ENCODE measurements at regions not wholly inside any gene's neighbourhood (a gene's known extent, or its start where the extent isn't known, plus 50 kb on each side); places are given as distances from the start of the nearest gene placed in this dataset.

DNA sequence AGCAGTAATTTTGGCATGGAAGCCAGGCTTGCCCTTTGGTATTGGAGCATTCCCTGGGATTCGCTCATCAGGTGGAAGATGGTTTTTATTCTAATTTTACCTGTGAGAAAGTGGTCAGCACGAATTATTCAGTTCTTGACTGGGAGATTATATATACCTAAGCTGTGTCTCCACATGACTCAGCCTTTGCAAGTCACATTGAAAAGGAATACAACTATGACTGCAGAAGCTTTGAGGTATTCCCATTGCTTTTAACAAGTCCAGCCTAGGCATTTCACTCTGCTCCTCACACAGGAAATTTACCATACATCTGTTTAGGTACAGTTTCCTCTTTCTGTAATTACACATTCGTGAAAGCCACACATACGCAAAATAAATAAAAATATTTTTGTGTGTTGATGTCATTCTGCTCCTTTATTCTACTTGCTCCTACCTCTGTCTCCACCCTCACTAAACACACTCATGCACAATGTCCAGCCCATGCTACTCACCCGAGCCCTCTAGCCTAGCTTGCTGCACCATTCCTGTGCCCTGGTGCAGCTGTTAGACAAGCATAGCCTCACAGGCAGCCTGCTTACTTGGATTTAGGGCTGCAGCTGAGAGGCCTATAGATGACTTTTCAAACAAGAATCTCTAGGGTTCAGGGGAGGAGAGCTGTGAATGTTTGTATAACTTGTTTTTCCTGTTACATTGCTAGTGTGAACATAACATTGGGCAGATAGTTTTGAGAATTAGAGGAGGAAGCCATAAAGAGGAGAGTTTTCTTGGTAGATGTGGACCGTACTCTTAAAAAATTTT lies 504.4 kb upstream of the FAT1 start:
- no peak for TF ChIP-seq POLR2AphosphoS5 (IDR thresholded peaks at IDR 0.05; ENCODE audit: low read depth, low read length)
- TF ChIP-seq FOXP2 (optimal IDR thresholded peaks at IDR 0.05; ENCODE audit: borderline replicate concordance, extremely low read depth, extremely low read length, insufficient read depth) = no peak
- TF ChIP-seq, protein P1, sequence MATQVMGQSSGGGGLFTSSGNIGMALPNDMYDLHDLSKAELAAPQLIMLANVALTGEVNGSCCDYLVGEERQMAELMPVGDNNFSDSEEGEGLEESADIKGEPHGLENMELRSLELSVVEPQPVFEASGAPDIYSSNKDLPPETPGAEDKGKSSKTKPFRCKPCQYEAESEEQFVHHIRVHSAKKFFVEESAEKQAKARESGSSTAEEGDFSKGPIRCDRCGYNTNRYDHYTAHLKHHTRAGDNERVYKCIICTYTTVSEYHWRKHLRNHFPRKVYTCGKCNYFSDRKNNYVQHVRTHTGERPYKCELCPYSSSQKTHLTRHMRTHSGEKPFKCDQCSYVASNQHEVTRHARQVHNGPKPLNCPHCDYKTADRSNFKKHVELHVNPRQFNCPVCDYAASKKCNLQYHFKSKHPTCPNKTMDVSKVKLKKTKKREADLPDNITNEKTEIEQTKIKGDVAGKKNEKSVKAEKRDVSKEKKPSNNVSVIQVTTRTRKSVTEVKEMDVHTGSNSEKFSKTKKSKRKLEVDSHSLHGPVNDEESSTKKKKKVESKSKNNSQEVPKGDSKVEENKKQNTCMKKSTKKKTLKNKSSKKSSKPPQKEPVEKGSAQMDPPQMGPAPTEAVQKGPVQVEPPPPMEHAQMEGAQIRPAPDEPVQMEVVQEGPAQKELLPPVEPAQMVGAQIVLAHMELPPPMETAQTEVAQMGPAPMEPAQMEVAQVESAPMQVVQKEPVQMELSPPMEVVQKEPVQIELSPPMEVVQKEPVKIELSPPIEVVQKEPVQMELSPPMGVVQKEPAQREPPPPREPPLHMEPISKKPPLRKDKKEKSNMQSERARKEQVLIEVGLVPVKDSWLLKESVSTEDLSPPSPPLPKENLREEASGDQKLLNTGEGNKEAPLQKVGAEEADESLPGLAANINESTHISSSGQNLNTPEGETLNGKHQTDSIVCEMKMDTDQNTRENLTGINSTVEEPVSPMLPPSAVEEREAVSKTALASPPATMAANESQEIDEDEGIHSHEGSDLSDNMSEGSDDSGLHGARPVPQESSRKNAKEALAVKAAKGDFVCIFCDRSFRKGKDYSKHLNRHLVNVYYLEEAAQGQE (IDR thresholded peaks at IDR 0.05; ENCODE audit: insufficient read depth in 1 of 2, low read depth in 2 of 2, low read length in 2 of 2) = no peak
- TF ChIP-seq SIN3A (IDR thresholded peaks at IDR 0.05; ENCODE audit: borderline replicate concordance, insufficient read depth, low read length) = no peak
- TF ChIP-seq TAF1 (IDR thresholded peaks at IDR 0.05; ENCODE audit: borderline replicate concordance, insufficient read depth, low read length) = no peak

DNA sequence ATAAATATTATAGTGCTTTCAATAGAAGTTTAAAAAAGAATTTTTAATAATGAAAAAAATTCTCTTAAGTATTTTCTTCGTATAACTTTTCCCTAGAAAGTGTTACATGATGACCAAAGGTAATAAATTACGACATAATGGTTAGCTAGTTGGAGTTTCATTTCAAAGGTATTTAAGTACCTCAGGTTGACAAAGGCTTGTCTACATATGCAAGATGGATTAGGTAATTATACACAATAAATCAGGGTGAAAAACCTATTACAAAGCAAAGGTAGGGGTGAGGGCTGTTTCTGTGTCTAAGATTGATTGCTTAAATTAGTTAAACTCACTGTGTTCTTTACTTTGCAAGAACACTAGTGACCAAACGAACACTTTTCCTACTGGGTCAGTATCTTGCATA lies 508.5 kb upstream of the FAT1 start:
- TF ChIP-seq TAF1 (IDR thresholded peaks at IDR 0.05; ENCODE audit: borderline replicate concordance, insufficient read depth, low read length) = no peak
- no peak for TF ChIP-seq SIN3A (IDR thresholded peaks at IDR 0.05; ENCODE audit: borderline replicate concordance, insufficient read depth, low read length)
- no peak for TF ChIP-seq POLR2AphosphoS5 (IDR thresholded peaks at IDR 0.05; ENCODE audit: low read depth, low read length)
- TF ChIP-seq FOXP2 (optimal IDR thresholded peaks at IDR 0.05; ENCODE audit: borderline replicate concordance, extremely low read depth, extremely low read length, insufficient read depth) = no peak
- TF ChIP-seq, protein P1 (IDR thresholded peaks at IDR 0.05; ENCODE audit: insufficient read depth in 1 of 2, low read depth in 2 of 2, low read length in 2 of 2) = no peak

DNA sequence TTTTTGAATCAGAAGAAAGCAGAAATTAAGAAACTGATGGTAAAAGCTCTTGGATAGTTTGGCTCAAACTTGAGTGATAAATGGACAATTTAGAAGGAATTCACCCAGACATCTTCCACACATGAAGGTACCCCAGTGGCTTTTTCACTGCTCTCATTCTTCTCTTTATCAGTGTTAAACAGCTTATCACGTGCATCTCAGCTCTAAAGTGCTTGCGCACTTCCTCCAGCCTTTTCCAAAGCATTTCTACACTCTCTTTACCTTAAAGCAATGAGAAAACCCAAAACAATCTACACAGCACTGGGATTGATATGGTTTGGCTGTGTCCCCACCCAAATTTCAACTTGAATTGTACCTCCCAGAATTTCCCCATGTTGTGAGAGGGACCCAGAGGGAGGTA lies 509.1 kb upstream of the FAT1 start:
- TF ChIP-seq, protein P1 (IDR thresholded peaks at IDR 0.05; ENCODE audit: insufficient read depth in 1 of 2, low read depth in 2 of 2, low read length in 2 of 2) = no peak
- no peak for TF ChIP-seq FOXP2 (optimal IDR thresholded peaks at IDR 0.05; ENCODE audit: borderline replicate concordance, extremely low read depth, extremely low read length, insufficient read depth)
- TF ChIP-seq POLR2AphosphoS5 (IDR thresholded peaks at IDR 0.05; ENCODE audit: low read depth, low read length) = no peak
- TF ChIP-seq SIN3A (IDR thresholded peaks at IDR 0.05; ENCODE audit: borderline replicate concordance, insufficient read depth, low read length) = no peak
- TF ChIP-seq TAF1 (IDR thresholded peaks at IDR 0.05; ENCODE audit: borderline replicate concordance, insufficient read depth, low read length) = no peak

DNA sequence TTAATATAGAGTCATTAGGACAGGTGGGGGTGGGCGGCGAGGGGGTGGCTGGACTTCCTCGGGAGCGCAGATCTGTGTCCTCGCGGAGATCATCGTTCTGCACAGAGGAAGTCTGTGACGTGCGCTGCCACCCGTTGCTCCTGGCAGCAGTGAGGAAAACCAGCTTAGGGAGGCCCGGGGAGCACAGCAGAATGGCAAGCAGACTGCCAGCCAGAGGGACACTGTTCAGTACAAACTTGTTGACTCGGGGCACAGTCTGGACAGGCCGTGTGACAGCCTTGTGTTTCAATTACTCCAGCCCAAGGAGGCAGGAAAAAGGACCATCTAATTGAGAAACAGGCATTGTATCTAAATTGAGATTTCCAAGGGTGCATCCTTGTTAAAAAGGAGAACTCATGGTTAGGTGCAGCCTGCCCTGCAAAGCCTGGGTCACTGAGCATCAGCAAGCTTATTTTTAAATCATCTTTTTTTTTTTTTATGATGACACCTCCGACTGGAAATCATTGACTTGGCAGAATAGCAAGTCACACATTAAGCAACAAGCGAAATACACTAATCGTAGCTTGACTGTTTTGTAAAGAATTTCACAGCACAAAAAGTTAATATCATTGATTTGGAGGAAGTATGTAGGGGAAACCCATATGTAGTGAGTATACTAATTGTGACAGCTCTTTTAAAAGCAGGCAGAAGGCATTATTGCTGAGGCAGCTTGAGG lies 512.0 kb upstream of the FAT1 start:
- TF ChIP-seq, protein P1 (IDR thresholded peaks at IDR 0.05; ENCODE audit: insufficient read depth in 1 of 2, low read depth in 2 of 2, low read length in 2 of 2) = no peak
- TF ChIP-seq FOXP2 (optimal IDR thresholded peaks at IDR 0.05; ENCODE audit: borderline replicate concordance, extremely low read depth, extremely low read length, insufficient read depth) (no peak), SIN3A (IDR thresholded peaks at IDR 0.05; ENCODE audit: borderline replicate concordance, insufficient read depth, low read length) (no peak), TAF1 (IDR thresholded peaks at IDR 0.05; ENCODE audit: borderline replicate concordance, insufficient read depth, low read length) (no peak), POLR2AphosphoS5 (IDR thresholded peaks at IDR 0.05; ENCODE audit: low read depth, low read length) (no peak)
